Sigmoid colon (tissue), 4 donors: ENCODE measurements at regions not wholly inside any gene's neighbourhood (a gene's known extent, or its start where the extent isn't known, plus 50 kb on each side); places are given as distances from the start of the nearest gene placed in this dataset.

Experiments
- EP300 ChIP-seq, 4 donors: sonication (generic); formaldehyde crosslinking; IDR thresholded peaks; one replicate each; pipeline ENCODE4 v1.6.1; 2017; ENCODE audit warnings: antibody characterized with exemption in 4 of 4
- TF ChIP-seq, protein P1 (sequence below), 4 experiments: fragments of 450-650 bp in 3 of 4; fragments of 200-600 bp in 1 of 4; IDR thresholded peaks; one replicate each; pipeline ENCODE4 v1.5.1; 2016 to 2019; ENCODE audit warnings: antibody characterized with exemption in 4 of 4, mild to moderate bottlenecking in 3 of 4, moderate library complexity in 2 of 4

GRCh38 chr3:190229632-190230424 lies 92.4 kb downstream of the CLDN1 start:
- TF ChIP-seq, protein P1, sequence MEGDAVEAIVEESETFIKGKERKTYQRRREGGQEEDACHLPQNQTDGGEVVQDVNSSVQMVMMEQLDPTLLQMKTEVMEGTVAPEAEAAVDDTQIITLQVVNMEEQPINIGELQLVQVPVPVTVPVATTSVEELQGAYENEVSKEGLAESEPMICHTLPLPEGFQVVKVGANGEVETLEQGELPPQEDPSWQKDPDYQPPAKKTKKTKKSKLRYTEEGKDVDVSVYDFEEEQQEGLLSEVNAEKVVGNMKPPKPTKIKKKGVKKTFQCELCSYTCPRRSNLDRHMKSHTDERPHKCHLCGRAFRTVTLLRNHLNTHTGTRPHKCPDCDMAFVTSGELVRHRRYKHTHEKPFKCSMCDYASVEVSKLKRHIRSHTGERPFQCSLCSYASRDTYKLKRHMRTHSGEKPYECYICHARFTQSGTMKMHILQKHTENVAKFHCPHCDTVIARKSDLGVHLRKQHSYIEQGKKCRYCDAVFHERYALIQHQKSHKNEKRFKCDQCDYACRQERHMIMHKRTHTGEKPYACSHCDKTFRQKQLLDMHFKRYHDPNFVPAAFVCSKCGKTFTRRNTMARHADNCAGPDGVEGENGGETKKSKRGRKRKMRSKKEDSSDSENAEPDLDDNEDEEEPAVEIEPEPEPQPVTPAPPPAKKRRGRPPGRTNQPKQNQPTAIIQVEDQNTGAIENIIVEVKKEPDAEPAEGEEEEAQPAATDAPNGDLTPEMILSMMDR (IDR thresholded peaks at IDR 0.05) = no peak
- TF ChIP-seq EP300 (IDR thresholded peaks at IDR 0.05) = no peak
